HG02588 (cell line): ENCODE measurements at regions not wholly inside any gene's neighbourhood (a gene's known extent, or its start where the extent isn't known, plus 50 kb on each side); places are given as distances from the start of the nearest gene placed in this dataset.

Experiments used
- ATAC-seq: cut with Tn5 transposase; IDR thresholded peaks from one replicate; pipeline ENCODE4 v1.9.1; 2021; ENCODE audit warnings: mild to moderate bottlenecking, moderate library complexity; ENCODE audit not compliant: unreplicated experiment

DNA sequence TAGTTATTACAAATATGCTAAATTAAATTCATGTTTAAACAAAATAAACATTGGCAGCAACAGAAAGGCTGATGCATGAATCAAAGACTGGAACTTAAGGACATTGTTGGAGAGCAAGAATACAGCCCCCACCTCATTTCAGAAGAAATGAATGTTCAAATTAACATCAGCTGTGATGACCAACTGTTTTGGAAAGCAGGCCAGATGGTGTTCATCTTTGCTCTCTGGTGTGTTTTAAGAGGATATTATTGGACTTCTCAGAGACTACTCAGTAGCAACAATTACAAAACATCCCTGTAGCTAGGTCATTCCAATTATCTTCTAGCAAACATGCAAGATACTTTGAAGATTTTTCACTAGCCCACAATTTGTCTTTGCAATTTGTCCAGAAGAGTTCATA lies 118.6 kb upstream of the DOK5 start:
- no peak for ATAC-seq

- no peak for ATAC-seq
These were observed 113.9 kb upstream of the DOK5 start for GRCh38 chr20:54361475-54361874.

DNA sequence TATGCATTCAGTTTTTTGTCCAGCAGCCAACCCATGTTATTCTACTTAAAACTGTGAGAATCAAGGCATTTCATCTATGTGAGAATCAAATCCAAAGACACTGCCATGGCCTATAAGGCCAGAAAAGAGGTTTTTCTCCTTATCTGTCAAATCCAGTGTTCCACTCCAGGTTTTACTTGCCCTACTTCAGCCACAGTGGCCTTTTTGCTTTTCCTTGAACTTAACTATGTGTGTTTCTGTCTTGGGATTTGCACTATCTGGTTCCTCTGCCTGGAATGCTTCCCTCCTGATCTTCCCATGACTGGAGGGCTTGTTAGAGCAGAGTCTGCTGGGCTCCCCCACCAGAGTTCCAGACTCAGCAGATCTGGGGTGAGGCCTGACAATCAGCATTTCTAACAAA lies 113.1 kb upstream of the DOK5 start:
- no peak for ATAC-seq

GRCh38 chr20:54364365-54364764 lies 111.0 kb upstream of the DOK5 start:
- no peak for ATAC-seq

DNA sequence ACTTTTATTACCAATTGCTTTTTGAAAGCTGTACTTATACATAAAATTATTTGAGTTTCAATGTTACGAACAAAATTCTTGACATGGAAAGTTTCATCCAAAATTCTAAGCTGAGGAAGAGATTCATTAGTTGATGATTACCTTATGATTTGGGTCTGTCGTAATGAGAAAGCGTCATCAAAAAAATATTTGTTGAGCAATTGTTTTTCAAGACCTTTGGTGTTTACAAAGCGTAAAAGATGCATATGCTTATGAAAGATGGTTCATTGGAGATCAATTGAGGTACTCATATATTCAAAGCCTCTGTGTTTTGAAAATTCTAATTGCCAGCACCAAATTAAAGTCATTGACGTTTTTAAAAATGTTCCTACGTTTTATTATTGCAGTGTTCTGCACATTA lies 110.5 kb upstream of the DOK5 start:
- no peak for ATAC-seq

DNA sequence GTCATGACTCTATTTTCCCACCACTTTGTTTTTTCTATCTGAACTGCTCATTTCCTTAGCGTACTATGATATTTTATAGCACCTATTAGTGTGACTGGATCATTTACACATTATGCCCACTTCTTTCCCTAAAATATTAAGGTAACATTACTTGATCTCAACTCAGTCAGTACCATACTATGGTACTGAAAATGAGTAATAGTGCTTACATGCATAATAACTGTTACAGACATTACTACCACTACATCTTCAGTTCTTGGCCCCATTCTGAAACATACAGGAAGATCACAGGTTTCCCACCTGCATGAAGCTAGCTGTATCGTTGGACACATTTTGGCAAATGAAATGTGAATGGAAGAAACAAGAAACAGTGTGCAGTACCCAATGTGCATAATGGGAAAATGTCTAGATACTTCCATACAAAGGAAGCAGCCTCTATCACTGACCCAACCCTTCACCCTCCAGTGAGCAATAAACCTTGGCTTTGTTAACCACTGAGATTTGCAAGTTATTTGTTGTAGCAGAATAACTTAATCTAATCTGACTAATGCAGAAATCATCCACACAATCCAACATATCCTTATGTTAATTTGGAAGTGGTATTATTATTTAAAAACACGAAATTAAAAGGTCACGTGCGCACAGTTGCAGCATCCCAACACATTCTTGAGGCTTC lies 108.6 kb upstream of the DOK5 start:
- ATAC-seq: no peak

DNA sequence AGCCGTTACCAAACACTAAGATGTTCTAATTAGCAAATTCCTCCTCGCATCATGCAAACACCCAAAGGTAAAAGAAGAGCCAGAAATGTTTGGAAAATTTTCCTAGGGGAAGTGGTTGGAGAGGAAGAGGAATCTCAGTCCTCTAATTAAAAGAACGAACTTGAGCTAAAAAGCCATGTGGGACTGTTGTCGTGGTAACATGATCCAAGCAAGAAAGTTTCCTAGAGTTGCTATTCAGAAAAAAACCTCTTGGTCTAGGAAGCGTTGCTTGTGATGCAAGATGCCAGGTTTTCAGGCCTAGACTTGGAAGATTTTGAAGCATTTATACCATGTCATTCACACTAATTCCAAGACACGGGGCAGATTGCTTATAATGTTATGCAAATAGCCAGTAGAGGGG lies 106.8 kb upstream of the DOK5 start:
- no peak for ATAC-seq

- no peak for ATAC-seq
These were observed 103.1 kb upstream of the DOK5 start for GRCh38 chr20:54372313-54372712.

DNA sequence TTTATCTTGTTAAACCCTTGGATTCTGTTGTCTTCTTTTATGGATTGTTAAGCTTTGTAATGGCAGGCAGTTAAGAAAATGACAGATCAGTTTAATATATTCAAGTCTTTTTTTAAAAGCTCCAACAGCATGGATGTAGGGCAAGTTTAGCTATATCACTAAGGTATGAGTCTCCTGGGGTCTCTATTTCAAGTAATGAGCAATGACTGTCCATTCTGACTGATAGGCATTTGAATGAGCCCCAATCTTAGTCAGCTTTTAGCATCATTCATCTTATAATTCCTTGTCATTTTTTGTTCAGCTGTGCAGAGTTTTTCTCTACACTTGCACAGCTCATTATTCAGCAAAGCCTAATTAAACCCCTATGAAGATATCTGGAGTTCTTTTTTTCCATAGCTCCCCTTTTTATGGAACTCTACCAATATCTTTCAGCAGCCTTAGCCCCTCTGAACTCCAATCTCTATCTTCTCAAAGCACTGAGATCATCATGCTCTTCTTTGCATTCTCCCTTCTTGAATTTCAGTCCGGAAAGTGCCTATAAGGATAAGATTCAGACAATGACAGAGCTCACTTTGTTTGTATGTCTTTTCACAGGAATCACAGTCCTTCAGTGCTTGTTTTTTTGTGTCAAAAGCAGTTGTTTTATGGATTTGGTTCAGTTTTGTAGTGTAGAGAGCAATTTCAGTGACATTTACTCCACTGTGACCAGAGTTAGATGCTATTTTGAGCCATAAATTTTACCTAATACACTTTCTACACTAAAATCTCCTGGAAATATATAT lies 97.2 kb upstream of the DOK5 start:
- no peak for ATAC-seq

DNA sequence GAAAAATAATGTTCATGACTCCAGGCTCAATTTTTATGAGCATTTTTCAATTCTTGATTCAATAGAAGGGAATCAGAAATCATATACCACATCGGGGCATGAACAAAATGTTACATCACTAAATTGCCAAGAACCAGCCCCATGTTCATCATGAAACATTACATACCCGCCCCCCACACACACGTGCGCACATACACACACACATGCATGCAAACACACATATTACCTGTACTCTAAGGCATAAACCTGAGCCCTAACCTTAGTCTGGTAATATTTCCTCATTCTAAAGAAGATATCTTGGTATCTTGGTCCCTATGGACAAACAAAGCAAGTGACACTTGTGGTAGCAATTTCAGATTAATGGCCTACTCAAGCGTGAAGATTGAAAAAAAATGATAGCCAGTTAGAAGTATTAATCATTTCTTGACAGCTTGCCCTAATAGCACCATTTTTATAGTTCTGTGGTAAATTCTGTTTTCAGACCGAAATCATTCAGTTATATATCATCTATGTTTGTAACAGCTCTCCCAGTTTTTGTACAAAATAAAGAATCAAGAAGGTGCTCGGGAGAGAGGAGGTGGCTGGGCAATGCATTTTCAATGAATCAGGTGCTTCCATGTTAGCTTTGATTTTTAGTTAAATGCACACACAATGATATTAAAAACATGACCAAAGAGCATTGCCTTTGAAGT lies 95.4 kb upstream of the DOK5 start:
- ATAC-seq: no peak

DNA sequence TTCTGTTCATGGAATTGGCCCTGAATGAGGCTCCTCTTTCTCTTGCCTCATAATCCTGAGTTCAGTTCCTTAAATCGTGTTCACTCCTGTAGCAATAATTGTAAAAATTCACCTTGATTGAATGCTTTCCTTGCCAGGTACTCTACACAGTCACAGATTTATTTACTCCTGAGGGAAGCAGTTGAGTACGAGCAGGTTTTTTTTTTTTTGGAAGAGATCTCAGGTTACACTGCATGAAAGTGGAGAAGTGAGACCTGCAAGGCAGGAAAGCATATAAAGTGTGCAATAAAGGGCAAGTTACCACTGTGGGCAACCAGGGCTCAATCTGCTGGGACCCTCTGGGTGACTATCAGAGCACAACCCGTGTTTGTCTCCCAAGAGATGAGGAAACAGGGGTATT lies 93.0 kb upstream of the DOK5 start:
- ATAC-seq: no peak

DNA sequence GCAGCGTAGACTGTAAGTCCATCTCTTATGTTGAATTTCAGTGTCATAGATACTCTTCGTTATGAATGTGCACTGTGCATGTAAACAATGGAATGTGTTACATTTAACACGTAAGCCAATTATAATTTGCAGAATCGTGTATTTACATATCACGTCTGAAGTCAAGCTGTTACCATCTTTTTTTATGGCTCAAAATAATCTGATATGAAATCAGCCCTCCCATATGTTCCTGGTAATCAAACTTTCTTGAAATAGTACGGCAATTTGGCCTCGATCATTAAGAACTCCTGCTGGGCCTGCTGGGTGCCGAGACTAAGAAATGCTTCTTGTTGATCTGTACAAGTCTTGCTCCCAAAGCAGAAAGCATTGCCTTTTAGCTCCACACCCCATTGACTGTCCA lies 89.6 kb upstream of the DOK5 start:
- no peak for ATAC-seq

GRCh38 chr20:54389596-54390280 lies 85.7 kb upstream of the DOK5 start:
- no peak for ATAC-seq

GRCh38 chr20:54397292-54398140 lies 77.9 kb upstream of the DOK5 start:
- no peak for ATAC-seq

GRCh38 chr20:54398814-54399213 lies 76.6 kb upstream of the DOK5 start:
- no peak for ATAC-seq

- ATAC-seq: no peak
These were observed 69.9 kb upstream of the DOK5 start for GRCh38 chr20:54405540-54405939.

GRCh38 chr20:54407459-54407858 lies 67.9 kb upstream of the DOK5 start:
- no peak for ATAC-seq

DNA sequence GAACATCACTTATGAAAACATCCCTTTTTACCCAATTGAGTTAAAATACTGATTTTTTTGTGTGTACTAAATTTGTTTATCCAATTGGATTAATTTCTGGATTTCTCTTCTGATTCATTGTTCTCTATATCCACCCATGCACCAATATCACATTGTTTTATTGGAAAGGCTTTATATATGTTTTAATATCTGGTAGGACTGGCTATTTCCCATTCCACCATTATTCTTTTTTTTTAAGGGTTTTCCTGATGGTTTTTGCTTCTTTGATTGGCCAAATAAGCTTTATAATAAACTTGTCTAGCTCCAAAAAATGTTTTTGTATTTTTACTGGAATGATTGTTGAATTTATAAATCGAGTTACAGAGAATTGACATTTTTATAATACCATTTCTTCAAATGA lies 59.4 kb upstream of the DOK5 start:
- no peak for ATAC-seq

DNA sequence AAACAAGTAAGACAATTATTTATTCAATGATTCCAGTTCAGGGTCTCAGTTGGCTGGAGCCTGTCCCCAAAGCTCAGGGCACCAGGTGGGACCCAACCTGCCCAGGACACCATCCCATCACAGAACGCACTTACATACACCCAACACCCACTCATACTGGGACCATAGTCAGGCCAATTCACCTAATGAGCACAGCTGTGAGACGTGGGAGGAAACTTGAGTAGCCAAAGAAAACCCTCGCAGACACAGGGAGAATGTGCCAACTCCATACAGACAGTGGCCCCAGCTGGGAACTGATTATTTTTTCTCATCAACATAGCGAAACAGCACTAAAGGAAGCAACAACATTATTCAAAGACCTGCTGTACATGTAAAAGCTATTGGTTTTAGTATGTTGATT lies 58.6 kb upstream of the DOK5 start:
- ATAC-seq: no peak

DNA sequence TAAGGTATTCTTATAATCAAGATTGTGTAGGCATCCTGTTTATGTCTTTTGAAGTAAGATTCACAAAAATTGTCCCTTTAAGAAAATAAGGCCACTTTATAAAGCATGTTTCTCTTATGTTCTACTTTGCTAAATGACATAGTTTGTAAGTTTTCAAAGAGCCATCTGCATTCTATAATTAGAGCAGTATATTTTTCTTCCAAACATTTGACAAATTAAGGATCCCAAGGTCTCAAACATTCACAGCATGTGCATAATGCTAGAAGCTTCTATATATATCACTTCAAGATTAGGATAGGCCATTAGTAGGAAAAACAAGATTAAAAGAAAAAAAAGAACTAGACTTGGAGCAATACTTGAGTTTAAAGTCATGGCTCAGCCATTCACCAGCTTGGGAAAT lies 55.9 kb upstream of the DOK5 start:
- ATAC-seq: no peak
